ENCODE measurements at regions not wholly inside any gene's neighbourhood (a gene's known extent, or its start where the extent isn't known, plus 50 kb on each side); places are given as distances from the start of the nearest gene placed in this dataset.
"Not testable (repeated sequence)": the region's sequence is repeated elsewhere in the genome, so short reads cannot be mapped to it uniquely, and the experiment has no call there.

GRCh38 chr12:45490232-45490881 is 239.1 kb upstream of the ARID2 start:
- DNase-seq (ENCODE audit: low read depth in 2 of 3, low spot score in 2 of 3) = no peak

DNA sequence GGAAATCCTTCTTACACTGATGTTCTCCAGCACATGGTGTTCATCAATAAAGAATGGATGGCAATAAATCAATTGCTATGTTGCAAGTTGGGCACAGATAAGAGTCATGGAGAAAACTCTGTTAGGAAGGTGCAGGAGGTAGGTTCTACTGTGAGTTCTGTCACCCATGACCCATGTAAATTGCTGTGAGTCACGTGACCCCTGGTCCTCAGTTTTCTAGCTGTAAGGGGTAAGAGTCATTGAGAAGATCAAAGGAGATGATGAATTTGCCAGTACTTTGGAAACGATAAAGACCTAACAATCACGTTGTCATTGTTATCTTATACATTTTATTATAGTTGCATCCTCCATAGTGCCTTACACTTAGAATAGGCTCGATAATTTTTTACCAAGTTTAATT is 235.2 kb upstream of the ARID2 start:
- no peak for DNase-seq (ENCODE audit: low read depth in 2 of 3, low spot score in 2 of 3)

DNA sequence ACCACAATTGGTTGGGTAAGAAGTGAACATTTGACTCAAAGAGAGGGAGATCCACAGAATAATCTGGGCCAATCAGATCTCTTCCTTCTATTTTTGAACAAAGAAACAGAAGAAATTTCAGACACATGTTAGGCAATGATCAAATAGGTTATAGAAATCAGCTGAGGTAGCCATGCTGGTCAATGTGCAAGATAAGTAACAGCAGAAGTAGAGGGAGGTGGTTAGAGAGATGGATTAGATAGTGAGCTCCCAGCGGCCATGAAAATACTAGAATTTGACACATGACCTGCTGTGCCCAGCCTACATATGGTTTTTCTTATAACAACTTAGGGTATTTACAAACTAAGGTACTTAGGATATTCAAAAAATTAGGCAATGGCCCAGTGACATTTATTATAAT is 230.9 kb upstream of the ARID2 start:
- DNase-seq (ENCODE audit: low read depth in 2 of 3, low spot score in 2 of 3) = no peak

DNA sequence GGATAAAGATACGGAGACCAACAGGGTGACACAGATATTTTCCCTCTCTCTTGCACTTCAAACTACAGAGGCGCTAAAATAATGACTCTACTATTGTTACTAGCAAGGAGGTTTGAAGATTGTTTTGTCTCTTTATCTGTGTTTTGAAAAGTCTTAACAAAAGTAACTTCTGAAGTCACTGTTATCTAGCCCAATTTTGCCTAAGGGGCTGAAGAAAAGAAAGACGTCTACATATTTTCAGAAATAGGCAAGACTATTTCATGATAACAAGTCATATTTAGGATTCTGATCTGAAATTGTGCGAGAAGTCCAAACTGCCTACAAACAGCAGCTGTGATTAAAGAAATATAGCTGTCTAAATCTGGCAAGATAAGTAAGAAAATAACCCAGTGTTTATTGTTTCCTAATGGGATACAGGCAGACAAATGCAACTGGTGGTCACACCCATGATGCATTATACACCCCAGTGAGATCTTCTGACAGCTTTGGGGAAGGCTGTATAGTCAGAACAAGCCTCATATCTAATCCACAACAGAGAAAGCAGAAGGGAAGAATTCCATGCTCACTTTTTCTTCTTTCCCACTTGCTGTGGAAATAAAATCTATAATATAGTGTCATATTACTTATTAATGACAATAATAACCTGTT is 226.9 kb upstream of the ARID2 start:
- DNase-seq (ENCODE audit: low read depth in 2 of 3, low spot score in 2 of 3) = no peak

DNA sequence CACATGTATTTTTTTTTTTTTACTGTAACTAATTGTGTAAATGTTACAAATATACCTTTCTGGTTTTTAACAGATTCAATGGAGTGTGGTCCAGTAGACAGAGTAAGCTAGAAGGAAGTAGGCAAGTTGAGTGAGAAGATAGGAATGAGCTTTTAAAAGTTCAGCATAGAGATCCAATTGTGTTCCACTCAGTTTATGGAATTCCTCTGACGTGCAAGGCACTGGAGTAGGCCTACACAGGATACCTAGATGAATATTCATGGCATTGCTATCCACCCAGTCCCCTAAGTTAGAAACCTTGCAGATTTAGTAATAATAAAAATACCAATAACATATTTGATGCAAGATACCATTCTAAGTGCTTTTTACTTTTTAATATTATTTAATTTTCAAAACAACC is 225.6 kb upstream of the ARID2 start:
- no peak for DNase-seq (ENCODE audit: low read depth in 2 of 3, low spot score in 2 of 3)

- DNase-seq (ENCODE audit: low read depth in 2 of 3, low spot score in 2 of 3) = no peak
Measured at GRCh38 chr12:45504316-45505010, 225.0 kb upstream of the ARID2 start.

- peak in 1 of 3 donors; percentile 54 for DNase-seq (ENCODE audit: low read depth in 2 of 3, low spot score in 2 of 3)
Measured at GRCh38 chr12:45509187-45509586, 220.3 kb upstream of the ARID2 start.

DNA sequence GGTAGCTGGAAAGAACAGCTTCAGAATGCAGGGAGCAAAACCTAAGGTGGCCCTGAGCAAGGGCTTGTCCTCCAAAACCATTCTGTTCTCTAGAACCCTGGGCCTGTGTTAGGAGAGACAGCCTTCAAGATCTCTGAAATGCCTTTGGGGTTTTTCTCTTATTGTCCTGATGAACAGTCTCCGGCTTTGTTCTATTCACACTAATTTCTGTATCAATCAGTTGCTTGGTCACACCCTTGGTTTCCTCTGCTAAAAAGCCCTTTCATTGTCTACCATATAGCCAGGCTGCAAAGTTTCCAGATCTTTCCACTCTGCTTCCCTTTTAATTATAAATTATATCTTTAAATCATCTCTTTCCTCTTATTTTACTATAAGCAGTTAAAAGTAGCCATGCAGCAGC is 219.9 kb upstream of the ARID2 start:
- DNase-seq (ENCODE audit: low read depth in 2 of 3, low spot score in 2 of 3) = no peak

DNA sequence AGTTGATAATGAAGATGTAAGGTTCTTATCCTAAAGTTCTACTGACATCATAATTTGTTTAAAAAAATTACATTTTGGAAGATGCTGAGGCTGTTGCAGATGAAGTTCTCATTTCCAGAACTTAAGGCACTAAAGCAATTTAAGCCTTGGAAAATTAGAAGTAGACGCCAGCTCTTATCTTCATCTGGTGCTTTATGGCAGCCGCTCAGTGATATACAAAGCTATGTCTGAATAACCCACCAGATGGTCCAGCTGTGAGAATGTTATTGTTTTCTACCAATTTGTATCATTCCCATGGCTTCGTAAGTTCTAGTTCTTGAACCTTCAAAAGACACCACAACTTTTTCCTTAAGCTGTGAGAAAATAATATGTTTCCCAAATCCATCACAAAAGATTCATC is 212.1 kb upstream of the ARID2 start:
- no peak for DNase-seq (ENCODE audit: low read depth in 2 of 3, low spot score in 2 of 3)

DNA sequence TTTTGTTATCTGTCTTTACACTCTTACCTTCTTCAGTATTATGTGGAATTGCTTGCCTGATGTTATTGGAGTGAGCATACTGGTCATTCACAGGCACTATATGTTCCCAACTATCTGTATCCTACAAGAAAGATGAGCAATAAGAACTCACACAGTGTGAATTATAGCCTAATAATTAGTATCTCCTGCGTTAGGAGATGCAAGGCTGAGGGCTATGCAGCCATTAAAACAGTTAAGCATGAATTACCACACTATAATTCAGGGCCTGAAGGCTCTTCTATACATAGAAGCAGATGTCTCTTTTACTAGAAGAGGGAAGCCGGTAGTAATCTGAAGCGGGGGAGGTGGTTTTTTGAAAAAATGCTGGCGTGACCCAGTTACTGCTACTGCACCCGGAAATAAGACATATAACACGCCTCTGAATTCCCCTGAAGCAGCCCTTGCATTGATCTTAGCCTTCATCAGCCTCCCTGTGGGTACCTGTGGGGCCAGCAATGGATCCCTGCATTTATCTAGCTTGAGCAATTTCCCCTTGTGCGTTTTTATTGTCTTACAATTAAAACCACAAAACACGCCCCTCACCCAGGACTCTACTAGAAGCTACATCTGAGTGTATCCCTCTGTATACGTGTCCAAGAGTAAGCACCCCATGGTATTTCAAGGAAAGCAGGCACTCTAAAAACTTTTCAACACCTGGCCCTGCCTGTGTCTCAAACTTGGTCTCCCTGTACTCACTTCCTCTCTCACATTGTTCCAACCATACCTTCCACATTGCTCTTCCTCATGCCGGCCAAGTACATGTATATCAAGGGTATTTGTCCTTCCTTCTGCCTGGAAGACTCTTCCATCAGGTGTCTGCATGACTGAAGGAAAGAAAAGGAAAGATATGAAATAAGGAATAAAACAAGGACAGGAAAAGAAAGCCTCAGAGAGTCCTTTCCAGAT is 210.9 kb upstream of the ARID2 start:
- DNase-seq (ENCODE audit: low read depth in 2 of 3, low spot score in 2 of 3) = peak; percentile 14 to 47 (median 24)

GRCh38 chr12:45522227-45522626 is 207.3 kb upstream of the ARID2 start:
- DNase-seq (ENCODE audit: low read depth in 2 of 3, low spot score in 2 of 3) = no peak

DNA sequence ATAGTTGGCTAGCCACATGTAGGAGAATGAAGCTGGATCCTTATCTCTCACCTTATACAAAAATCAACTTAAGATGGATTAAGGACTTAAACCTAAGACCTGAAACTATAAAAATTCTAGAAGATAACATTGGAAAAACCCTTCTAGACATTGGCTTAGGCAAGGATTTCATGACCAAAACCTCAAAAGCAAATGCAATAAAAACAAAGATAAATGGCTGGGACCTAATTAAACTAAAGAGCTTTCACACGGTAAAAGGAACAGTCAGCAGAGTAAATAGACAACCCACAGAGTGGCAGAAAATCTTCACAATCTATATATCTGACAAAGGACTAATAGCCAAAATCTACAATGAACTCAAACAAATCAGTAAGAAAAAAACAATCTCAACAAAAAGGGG is 202.7 kb upstream of the ARID2 start:
- not testable (repeated sequence) for DNase-seq (ENCODE audit: low read depth in 2 of 3, low spot score in 2 of 3)

GRCh38 chr12:45532113-45532512 is 197.4 kb upstream of the ARID2 start:
- DNase-seq (ENCODE audit: low read depth in 2 of 3, low spot score in 2 of 3) = no peak

GRCh38 chr12:45535610-45536180 is 193.8 kb upstream of the ARID2 start:
- DNase-seq (ENCODE audit: low read depth in 2 of 3, low spot score in 2 of 3) = no peak

DNA sequence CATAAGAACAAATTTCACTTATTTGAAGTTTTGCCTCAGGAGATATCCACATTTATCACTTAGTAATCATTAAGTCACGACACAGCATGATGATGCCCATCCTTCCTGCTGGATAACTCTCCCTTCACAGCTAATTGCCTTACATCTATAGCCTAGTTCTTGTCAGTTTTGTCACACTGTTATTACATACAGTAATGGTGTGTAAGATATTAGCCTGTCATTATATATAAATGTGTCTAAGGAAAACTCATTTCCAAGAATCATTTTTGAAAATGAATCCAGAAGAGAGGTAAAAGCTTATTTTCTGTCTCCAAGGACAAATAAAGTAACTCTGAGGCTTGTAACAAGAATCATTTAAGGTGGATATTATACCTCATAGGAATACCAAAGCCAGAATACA is 193.2 kb upstream of the ARID2 start:
- DNase-seq (ENCODE audit: low read depth in 2 of 3, low spot score in 2 of 3) = no peak

GRCh38 chr12:45540661-45541341 is 188.7 kb upstream of the ARID2 start:
- no peak for DNase-seq (ENCODE audit: low read depth in 2 of 3, low spot score in 2 of 3)

GRCh38 chr12:45543887-45544286 is 185.6 kb upstream of the ARID2 start:
- peak; percentile 36 to 88 (median 75) for DNase-seq (ENCODE audit: low read depth in 2 of 3, low spot score in 2 of 3)

- DNase-seq (ENCODE audit: low read depth in 2 of 3, low spot score in 2 of 3) = no peak
Measured at GRCh38 chr12:45546545-45546944, 183.0 kb upstream of the ARID2 start.

DNA sequence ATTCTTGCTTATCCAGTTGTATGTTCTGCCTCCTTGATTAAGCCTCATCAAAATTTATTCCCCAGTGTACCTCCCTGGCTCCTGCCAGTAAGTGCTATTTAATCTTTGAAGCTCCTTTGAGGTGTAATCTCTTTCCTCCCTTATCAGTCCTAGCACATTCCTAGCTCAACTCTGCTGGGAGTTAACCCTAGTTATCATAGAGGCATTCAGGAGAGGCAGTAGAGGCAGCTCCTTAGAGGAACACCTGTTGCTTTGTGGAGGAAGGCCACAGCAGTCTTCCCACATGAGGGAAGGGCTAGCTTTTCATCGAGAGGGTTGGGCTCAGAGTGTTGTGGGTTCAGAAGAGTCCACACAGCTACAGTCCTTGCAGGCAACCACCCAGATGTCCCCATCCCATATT is 182.4 kb upstream of the ARID2 start:
- DNase-seq (ENCODE audit: low read depth in 2 of 3, low spot score in 2 of 3) = no peak

- DNase-seq (ENCODE audit: low read depth in 2 of 3, low spot score in 2 of 3) = peak in 1 of 3 donors; percentile 13
Measured at GRCh38 chr12:45547822-45548221, 181.7 kb upstream of the ARID2 start.

Data from hematopoietic multipotent progenitor cell (in vitro differentiated cells).